ENCODE measurements at regions not wholly inside any gene's neighbourhood (a gene's known extent, or its start where the extent isn't known, plus 50 kb on each side); places are given as distances from the start of the nearest gene placed in this dataset.

- no peak for TF ChIP-seq CTCF (conservative IDR thresholded peaks at IDR 0.05)
- TF ChIP-seq ZFX (IDR thresholded peaks at IDR 0.05): no peak
- no peak overlapping the region for H3K27ac ChIP-seq
These were observed 104.2 kb upstream of the THRB start for GRCh38 chr3:24598695-24599470.

- H3K27ac ChIP-seq: no peak overlapping the region
- TF ChIP-seq ZFX (IDR thresholded peaks at IDR 0.05): no peak
These were observed 106.7 kb upstream of the THRB start for GRCh38 chr3:24601066-24601939.

GRCh38 chr3:24604215-24604614 lies 109.6 kb upstream of the THRB start:
- TF ChIP-seq CTCF (conservative IDR thresholded peaks at IDR 0.05) (no peak), ZFX (IDR thresholded peaks at IDR 0.05) (no peak)
- no peak overlapping the region for H3K27ac ChIP-seq

- no peak overlapping the region for H3K27ac ChIP-seq
- no peak for TF ChIP-seq CTCF (conservative IDR thresholded peaks at IDR 0.05)
- no peak for TF ChIP-seq ZFX (IDR thresholded peaks at IDR 0.05)
These were observed 110.9 kb upstream of the THRB start for GRCh38 chr3:24605511-24606028.

GRCh38 chr3:24607281-24607680 lies 112.6 kb upstream of the THRB start:
- TF ChIP-seq ZFX (IDR thresholded peaks at IDR 0.05): no peak
- peak; percentile 19 for TF ChIP-seq CTCF (conservative IDR thresholded peaks at IDR 0.05)

GRCh38 chr3:24608701-24609390 lies 114.2 kb upstream of the THRB start:
- no peak for TF ChIP-seq ZFX (IDR thresholded peaks at IDR 0.05)
- TF ChIP-seq CTCF (conservative IDR thresholded peaks at IDR 0.05): no peak
- no peak overlapping the region for H3K27ac ChIP-seq

More at GRCh38 chr3:24607281-24607680, 112.6 kb upstream of the THRB start:
- no peak overlapping the region for H3K27ac ChIP-seq

GRCh38 chr3:24614359-24614758 lies 119.7 kb upstream of the THRB start:
- TF ChIP-seq CTCF (conservative IDR thresholded peaks at IDR 0.05) (no peak), ZFX (IDR thresholded peaks at IDR 0.05) (no peak)
- no peak overlapping the region for H3K27ac ChIP-seq

Data from C4-2B (cell line).